OCI-LY1 (cell line): ENCODE measurements at regions not wholly inside any gene's neighbourhood (a gene's known extent, or its start where the extent isn't known, plus 50 kb on each side); places are given as distances from the start of the nearest gene placed in this dataset.

ENCODE experiments used
- H2AFZ ChIP-seq: fragments of 200-600 bp; sonication (generic), shearing (Covaris generic); 2 replicates; pipeline ENCODE4 v1.6.0; 2014; ENCODE audit warnings: antibody characterized with exemption, mild to moderate bottlenecking, low read length
- H3F3A ChIP-seq: fragments of 200-600 bp; sonication (generic), shearing (Covaris generic); 2 replicates; pipeline ENCODE4 v1.6.0; 2014; ENCODE audit warnings: mild to moderate bottlenecking, antibody characterized with exemption, low read length, moderate library complexity; ENCODE audit not compliant: insufficient read depth
- H3K27ac ChIP-seq: fragments of 200-600 bp; sonication (generic); 2 replicates; pipeline ENCODE4 v1.5.1; 2014; ENCODE audit warnings: low read length, mixed run types, mild to moderate bottlenecking, low read depth; ENCODE audit not compliant: poor library complexity, severe bottlenecking
- H3K27me3 ChIP-seq: fragments of 200-600 bp; sonication (generic); 2 replicates; pipeline ENCODE4 v1.6.0; 2014; ENCODE audit warnings: antibody characterized with exemption, mild to moderate bottlenecking, low read length, moderate library complexity; ENCODE audit not compliant: insufficient read depth
- H3K36me3 ChIP-seq: fragments of 200-600 bp; sonication (generic); 2 replicates; pipeline ENCODE4 v1.6.1; 2014; ENCODE audit warnings: mild to moderate bottlenecking, antibody characterized with exemption, low read length, moderate library complexity, mixed read lengths; ENCODE audit not compliant: insufficient read depth
- H3K4me1 ChIP-seq: fragments of 200-600 bp; sonication (generic); 2 replicates; pipeline ENCODE4 v1.5.1; 2014; ENCODE audit warnings: mild to moderate bottlenecking, low read length, moderate library complexity; ENCODE audit not compliant: insufficient read depth, severe bottlenecking
- H3K4me2 ChIP-seq: fragments of 200-600 bp; sonication (generic), shearing (Covaris generic); 2 replicates; pipeline ENCODE4 v1.6.1; 2014; ENCODE audit warnings: low read length
- H3K4me3 ChIP-seq: fragments of 200-600 bp; sonication (generic); 2 replicates; pipeline ENCODE4 v1.5.1; 2014; ENCODE audit warnings: low read length, low read depth, mild to moderate bottlenecking, mixed read lengths; ENCODE audit not compliant: poor library complexity, severe bottlenecking
- H3K79me2 ChIP-seq: fragments of 200-600 bp; shearing (Covaris generic); 2 replicates; pipeline ENCODE4 v1.6.1; 2016; ENCODE audit warnings: mixed run types, low read length, mixed read lengths; ENCODE audit not compliant: insufficient read depth
- H3K9ac ChIP-seq: fragments of 200-600 bp; sonication (generic), shearing (Covaris generic); 2 replicates; pipeline ENCODE4 v1.6.1; 2014; ENCODE audit warnings: mild to moderate bottlenecking, low read length, mixed read lengths
- H3K9me2 ChIP-seq: fragments of 200-600 bp; sonication (generic), shearing (Covaris generic); 2 replicates; pipeline ENCODE4 v1.6.1; 2014; ENCODE audit warnings: low read depth, mild to moderate bottlenecking, low read length, mixed read lengths
- H3K9me3 ChIP-seq: fragments of 200-600 bp; shearing (Covaris generic); 2 replicates; pipeline ENCODE4 v1.6.1; 2014; ENCODE audit warnings: low read length, mixed read lengths
- H4K20me1 ChIP-seq: fragments of 200-600 bp; sonication (generic), shearing (Covaris generic); 2 replicates; pipeline ENCODE4 v1.6.0; 2016; ENCODE audit warnings: mild to moderate bottlenecking, low read length; ENCODE audit not compliant: insufficient read depth
- CTCF ChIP-seq: fragments of 200-600 bp; sonication (generic), shearing (Covaris generic); IDR thresholded peaks from 2 replicates; pipeline ENCODE4 v1.5.1; 2017; ENCODE audit warnings: mild to moderate bottlenecking, antibody characterized with exemption, low read length, moderate library complexity, mixed read lengths
- EZH2 ChIP-seq: fragments of 200-600 bp; sonication (generic), shearing (Covaris generic); IDR thresholded peaks from 2 replicates; pipeline ENCODE4 v1.8.0; 2017; ENCODE audit warnings: borderline replicate concordance, mixed run types, mild to moderate bottlenecking, antibody characterized with exemption, low read length, moderate library complexity, mixed read lengths

- Histone ChIP-seq H3F3A (no peaks in the 10 kb centered on the region), H3K9ac (no peak overlapping the region), H3K9me3 (no peaks in the 10 kb centered on the region), H3K4me3 (no peak overlapping the region), H3K36me3 (no peaks in the 10 kb centered on the region), H3K27ac (no peak overlapping the region), H2AFZ (no peak overlapping the region), H3K27me3 (no peaks in the 10 kb centered on the region), H3K4me2 (no peak overlapping the region), H3K4me1 (no peaks in the 10 kb centered on the region), H3K9me2 (no peaks in the 10 kb centered on the region), H3K79me2 (no peaks in the 10 kb centered on the region), H4K20me1 (no peaks in the 10 kb centered on the region)
- no peak for TF ChIP-seq CTCF
- no peak for TF ChIP-seq EZH2
Measured at GRCh38 chr2:223404616-223405015, 197.5 kb downstream of the SCG2 start.

GRCh38 chr2:223414646-223415045 is 187.5 kb downstream of the SCG2 start:
- H3K27ac ChIP-seq = no peak overlapping the region
- no peaks in the 10 kb centered on the region for H4K20me1 ChIP-seq
- H3K36me3 ChIP-seq = no peaks in the 10 kb centered on the region
- no peaks in the 10 kb centered on the region for H3K4me1 ChIP-seq
- TF ChIP-seq CTCF (no peak), EZH2 (no peak)
- no peak overlapping the region for H3K4me2 ChIP-seq
- no peak overlapping the region for H2AFZ ChIP-seq
- no peak overlapping the region for H3K9ac ChIP-seq
- no peaks in the 10 kb centered on the region for H3K9me2 ChIP-seq
- no peak overlapping the region for H3K4me3 ChIP-seq
- no peaks in the 10 kb centered on the region for H3K9me3 ChIP-seq
- H3K79me2 ChIP-seq = no peaks in the 10 kb centered on the region
- H3K27me3 ChIP-seq = peaks cover 3% of the 10 kb centered on the region; the same call in 1 of the 2 replicates
- H3F3A ChIP-seq = no peaks in the 10 kb centered on the region

- Histone ChIP-seq H3K9ac (no peak overlapping the region), H3K9me3 (no peaks in the 10 kb centered on the region), H4K20me1 (no peaks in the 10 kb centered on the region), H3K4me2 (no peak overlapping the region), H3F3A (no peaks in the 10 kb centered on the region), H3K9me2 (no peaks in the 10 kb centered on the region), H3K27me3 (peaks cover 3% of the 10 kb centered on the region; the same call in 1 of the 2 replicates), H3K36me3 (no peaks in the 10 kb centered on the region), H3K4me3 (no peak overlapping the region), H3K4me1 (no peaks in the 10 kb centered on the region), H3K79me2 (no peaks in the 10 kb centered on the region), H2AFZ (no peak overlapping the region), H3K27ac (no peak overlapping the region)
- no peak for TF ChIP-seq CTCF
- no peak for TF ChIP-seq EZH2
Measured at GRCh38 chr2:223415071-223415470, 187.1 kb downstream of the SCG2 start.
